ENCODE measurements at regions not wholly inside any gene's neighbourhood (a gene's known extent, or its start where the extent isn't known, plus 50 kb on each side); places are given as distances from the start of the nearest gene placed in this dataset.
"Not testable (repeated sequence)": the region's sequence is repeated elsewhere in the genome, so short reads cannot be mapped to it uniquely, and the experiment has no call there.

DNA sequence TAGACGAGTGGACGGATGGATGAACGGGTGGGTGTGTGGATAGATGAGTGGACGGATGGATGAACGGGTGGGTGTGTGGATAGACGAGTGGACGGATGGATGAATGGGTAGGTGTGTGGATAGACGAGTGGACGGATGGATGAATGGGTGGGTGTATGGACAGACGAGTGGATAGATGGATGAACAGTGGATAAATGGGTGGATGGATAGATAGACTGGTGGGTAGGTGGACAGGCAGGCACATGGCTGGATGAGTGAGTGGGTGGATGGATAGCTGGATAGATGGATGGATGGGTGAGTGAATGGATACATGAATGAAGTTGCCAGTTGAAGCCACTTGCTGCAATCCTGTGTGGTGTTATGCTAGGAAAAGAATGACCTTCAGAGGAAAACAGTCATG is 107.5 kb downstream of the NPIPB11 start:
- H3K9me3 Mint-ChIP-seq; H3K27ac ChIP-seq (ENCODE audit: low read length); H3K9me3 ChIP-seq (ENCODE audit: control insufficient read depth, insufficient read depth, low read length); intact Hi-C loops (cut with micrococcal nuclease); H3K27me3 Mint-ChIP-seq (ENCODE audit: low read depth in 2 of 2); H3K36me3 ChIP-seq (ENCODE audit: control insufficient read depth, insufficient read depth, low read length); ATAC-seq; DNase-seq; H3K4me3 ChIP-seq (ENCODE audit: low read length); H3K4me3 Mint-ChIP-seq; H3K27me3 ChIP-seq (ENCODE audit: control insufficient read depth, insufficient read depth, low read length); H3K36me3 Mint-ChIP-seq: not testable (repeated sequence)
- Mint-ChIP-seq H3K4me1 (peaks cover 12 to 23% of the 10 kb centered on the region in 2 donors), H3K27ac (peak overlapping the region in 1 of 2 donors; percentile 4)
- H3K4me1 ChIP-seq (ENCODE audit: control insufficient read depth, insufficient read depth, low read length) = peaks cover 18% of the 10 kb centered on the region
- WGBS (ENCODE audit: insufficient coverage) = 99% methylated on average over 7 of the region's 10 CpGs

DNA sequence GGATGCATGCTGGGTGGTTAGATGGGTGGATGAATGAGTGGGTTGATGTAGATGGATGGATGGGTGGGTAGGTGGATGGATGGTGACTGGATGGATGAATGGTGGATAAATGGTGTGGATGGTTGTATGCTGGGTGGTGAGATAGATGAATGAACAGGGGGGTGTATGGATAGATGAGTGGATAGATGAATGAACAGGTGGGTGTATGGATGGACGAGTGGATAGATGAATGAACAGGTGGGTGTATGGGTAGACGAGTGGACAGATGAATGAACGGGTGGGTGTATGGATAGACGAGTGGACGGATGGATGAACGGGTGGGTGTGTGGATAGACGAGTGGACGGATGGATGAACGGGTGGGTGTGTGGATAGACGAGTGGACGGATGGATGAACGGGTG is 108.2 kb downstream of the NPIPB11 start:
- H3K9me3 Mint-ChIP-seq; H3K27ac ChIP-seq (ENCODE audit: low read length); H3K9me3 ChIP-seq (ENCODE audit: control insufficient read depth, insufficient read depth, low read length); H3K27me3 Mint-ChIP-seq (ENCODE audit: low read depth in 2 of 2); H3K27me3 ChIP-seq (ENCODE audit: control insufficient read depth, insufficient read depth, low read length); H3K4me3 ChIP-seq (ENCODE audit: low read length); H3K36me3 Mint-ChIP-seq; H3K36me3 ChIP-seq (ENCODE audit: control insufficient read depth, insufficient read depth, low read length); ATAC-seq; H3K4me3 Mint-ChIP-seq; DNase-seq; intact Hi-C loops (cut with micrococcal nuclease): not testable (repeated sequence)
- peaks cover 12 to 23% of the 10 kb centered on the region in 2 donors for H3K4me1 Mint-ChIP-seq
- peaks cover 18% of the 10 kb centered on the region for H3K4me1 ChIP-seq (ENCODE audit: control insufficient read depth, insufficient read depth, low read length)
- peak overlapping the region in 1 of 2 donors; percentile 13 for H3K27ac Mint-ChIP-seq
- WGBS (ENCODE audit: insufficient coverage) = 94% methylated on average over 4 of the region's 12 CpGs

DNA sequence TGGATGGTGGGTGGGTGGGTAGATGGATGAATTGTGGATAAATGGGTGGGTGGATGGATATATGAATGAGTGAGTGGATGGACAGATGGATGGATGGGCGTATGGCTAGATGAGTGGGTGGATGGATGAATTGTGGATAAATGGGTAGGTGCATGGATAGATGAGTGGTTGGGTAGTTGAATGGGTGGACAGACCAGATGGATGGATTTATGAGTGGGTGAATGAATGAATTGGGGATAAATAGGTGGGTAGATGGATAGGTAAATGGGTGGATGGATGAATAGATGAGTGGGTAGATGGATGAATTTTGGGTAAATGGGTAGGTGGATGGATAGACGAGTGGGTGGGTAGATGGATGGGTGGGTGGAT is 108.7 kb downstream of the NPIPB11 start:
- intact Hi-C loops (cut with micrococcal nuclease); H3K27me3 ChIP-seq (ENCODE audit: control insufficient read depth, insufficient read depth, low read length); ATAC-seq; H3K4me3 ChIP-seq (ENCODE audit: low read length); H3K4me3 Mint-ChIP-seq; H3K36me3 Mint-ChIP-seq; H3K36me3 ChIP-seq (ENCODE audit: control insufficient read depth, insufficient read depth, low read length); H3K27ac ChIP-seq (ENCODE audit: low read length); H3K9me3 ChIP-seq (ENCODE audit: control insufficient read depth, insufficient read depth, low read length); H3K27me3 Mint-ChIP-seq (ENCODE audit: low read depth in 2 of 2); H3K9me3 Mint-ChIP-seq; DNase-seq: not testable (repeated sequence)
- Mint-ChIP-seq H3K4me1 (peaks cover 12 to 23% of the 10 kb centered on the region in 2 donors), H3K27ac (peak overlapping the region in 1 of 2 donors; percentile 13)
- peaks cover 18% of the 10 kb centered on the region for H3K4me1 ChIP-seq (ENCODE audit: control insufficient read depth, insufficient read depth, low read length)
- WGBS (ENCODE audit: insufficient coverage) = 98% methylated on average over 1 of the region's 2 CpGs

DNA sequence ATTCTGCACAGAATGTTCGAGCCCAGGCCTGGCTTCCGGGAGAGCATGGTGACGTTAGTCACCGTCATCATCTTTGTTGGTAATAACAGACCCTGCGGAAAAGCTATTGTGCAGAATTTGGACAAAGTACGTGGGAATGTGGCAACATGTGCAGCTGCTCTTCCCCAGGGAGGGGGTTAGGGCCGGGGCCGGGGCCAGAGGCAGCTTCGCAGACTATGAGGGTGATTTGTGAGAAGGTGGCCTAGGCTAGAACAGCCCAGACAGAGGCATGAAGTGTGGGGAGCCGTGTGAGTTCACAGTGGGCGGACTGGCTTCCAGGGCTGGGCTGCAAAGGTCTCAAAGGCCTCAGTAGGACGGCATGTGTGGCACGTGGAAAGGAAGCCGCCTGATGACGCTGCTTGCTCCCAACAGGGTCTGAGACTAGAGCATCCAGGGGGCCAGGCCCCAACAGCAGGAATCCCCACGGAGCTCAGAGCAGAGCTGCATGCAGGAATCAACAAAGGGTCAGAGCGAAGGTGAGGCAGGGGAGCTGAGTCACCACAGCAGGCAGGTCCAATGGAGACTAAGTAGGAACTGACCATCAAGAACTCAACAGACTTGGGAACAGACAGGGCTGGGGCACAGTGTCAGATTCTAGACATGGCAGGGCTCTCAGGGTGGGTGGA is 109.2 kb downstream of the NPIPB11 start:
- H3K27ac Mint-ChIP-seq = peak overlapping the region in 1 of 2 donors; percentile 13
- H3K36me3 Mint-ChIP-seq; DNase-seq; H3K9me3 ChIP-seq (ENCODE audit: control insufficient read depth, insufficient read depth, low read length); H3K27me3 Mint-ChIP-seq (ENCODE audit: low read depth in 2 of 2); ATAC-seq; H3K27ac ChIP-seq (ENCODE audit: low read length); H3K9me3 Mint-ChIP-seq; H3K36me3 ChIP-seq (ENCODE audit: control insufficient read depth, insufficient read depth, low read length); H3K27me3 ChIP-seq (ENCODE audit: control insufficient read depth, insufficient read depth, low read length); intact Hi-C loops (cut with micrococcal nuclease); H3K4me3 Mint-ChIP-seq; H3K4me3 ChIP-seq (ENCODE audit: low read length): not testable (repeated sequence)
- peaks cover 12 to 23% of the 10 kb centered on the region in 2 donors for H3K4me1 Mint-ChIP-seq
- peaks cover 18% of the 10 kb centered on the region for H3K4me1 ChIP-seq (ENCODE audit: control insufficient read depth, insufficient read depth, low read length)
- 90% methylated on average over 17 of the region's 17 CpGs for WGBS (ENCODE audit: insufficient coverage)

DNA sequence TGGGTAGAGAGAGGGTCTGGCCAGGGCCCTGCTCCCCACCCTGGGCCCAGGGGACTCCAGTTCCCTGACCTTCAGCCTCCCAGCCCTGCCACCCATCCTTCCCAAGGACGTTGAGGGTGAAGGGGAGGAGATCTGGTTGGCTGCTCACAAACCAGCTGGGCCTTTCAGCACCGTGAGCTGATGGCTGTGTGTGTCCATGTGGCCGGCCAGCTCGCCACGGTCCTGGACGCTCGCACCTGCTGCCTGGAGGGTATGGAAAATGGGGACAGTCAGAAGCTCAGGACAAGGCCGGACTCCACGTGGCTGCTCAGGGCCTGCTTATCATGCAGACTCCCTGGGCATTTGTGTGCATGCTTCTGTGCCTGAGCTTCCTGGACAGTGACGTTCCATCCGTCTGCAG is 110.3 kb downstream of the NPIPB11 start:
- H3K4me1 ChIP-seq (ENCODE audit: control insufficient read depth, insufficient read depth, low read length) = peaks cover 21% of the 10 kb centered on the region
- H3K36me3 Mint-ChIP-seq; H3K27ac ChIP-seq (ENCODE audit: low read length); H3K9me3 Mint-ChIP-seq; H3K4me3 Mint-ChIP-seq; H3K27me3 Mint-ChIP-seq (ENCODE audit: low read depth in 2 of 2); ATAC-seq; H3K4me3 ChIP-seq (ENCODE audit: low read length); H3K9me3 ChIP-seq (ENCODE audit: control insufficient read depth, insufficient read depth, low read length); H3K36me3 ChIP-seq (ENCODE audit: control insufficient read depth, insufficient read depth, low read length); intact Hi-C loops (cut with micrococcal nuclease); DNase-seq; H3K27me3 ChIP-seq (ENCODE audit: control insufficient read depth, insufficient read depth, low read length): not testable (repeated sequence)
- Mint-ChIP-seq H3K27ac (peak overlapping the region in 1 of 2 donors; percentile 20), H3K4me1 (peaks cover 12 to 28% of the 10 kb centered on the region in 2 donors)
- 85% methylated on average over 11 of the region's 11 CpGs for WGBS (ENCODE audit: insufficient coverage)

DNA sequence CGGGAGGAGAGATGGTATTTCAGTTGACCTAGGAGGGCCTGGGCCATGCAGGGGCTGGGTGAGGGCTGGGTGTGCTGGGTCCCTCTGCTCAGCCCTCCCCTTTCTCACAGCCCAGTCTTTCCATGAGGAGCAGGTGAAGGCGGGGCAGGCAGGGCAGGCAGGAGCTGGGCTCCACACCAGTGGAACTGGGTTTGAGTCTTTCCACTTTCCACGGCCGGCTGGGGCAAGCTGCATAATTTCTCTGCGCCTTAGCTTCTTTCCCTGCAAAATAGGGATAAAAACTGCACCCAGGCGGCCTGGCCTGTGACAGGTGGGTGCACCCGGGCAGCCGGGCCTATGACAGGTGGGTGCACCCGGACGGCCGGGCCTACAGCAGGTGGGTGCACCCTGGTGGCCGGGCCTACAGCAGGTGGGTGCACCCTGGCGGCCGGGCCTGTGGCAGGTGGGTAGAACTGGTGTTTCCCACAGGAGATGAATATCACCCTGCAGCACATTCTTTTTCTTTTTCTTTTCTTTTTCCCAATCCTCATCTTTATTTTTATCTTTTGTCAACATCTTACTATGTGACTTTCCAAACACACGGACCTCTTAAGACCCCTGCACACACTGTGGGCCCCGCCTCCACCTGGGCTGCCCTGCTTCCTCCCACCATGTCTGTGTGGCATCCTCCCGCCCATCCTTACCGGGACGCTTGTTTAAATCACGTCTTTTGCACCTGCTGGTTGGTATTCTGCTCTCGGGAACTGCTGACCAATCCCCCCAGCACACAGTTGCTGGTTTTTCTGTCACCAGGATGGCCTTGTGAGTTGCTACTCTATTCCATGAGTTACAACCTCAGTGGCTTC is 111.3 kb downstream of the NPIPB11 start:
- WGBS (ENCODE audit: insufficient coverage) = 90% methylated on average over 18 of the region's 21 CpGs
- DNase-seq; H3K9me3 Mint-ChIP-seq; H3K4me3 ChIP-seq (ENCODE audit: low read length); H3K27me3 ChIP-seq (ENCODE audit: control insufficient read depth, insufficient read depth, low read length); H3K36me3 Mint-ChIP-seq; ATAC-seq; H3K27ac ChIP-seq (ENCODE audit: low read length); intact Hi-C loops (cut with micrococcal nuclease); H3K27me3 Mint-ChIP-seq (ENCODE audit: low read depth in 2 of 2); H3K4me3 Mint-ChIP-seq; H3K36me3 ChIP-seq (ENCODE audit: control insufficient read depth, insufficient read depth, low read length); H3K9me3 ChIP-seq (ENCODE audit: control insufficient read depth, insufficient read depth, low read length): not testable (repeated sequence)
- Mint-ChIP-seq H3K27ac (peak overlapping the region; percentile 43 to 54), H3K4me1 (peaks cover 6 to 36% of the 10 kb centered on the region in 2 donors)
- peaks cover 19% of the 10 kb centered on the region for H3K4me1 ChIP-seq (ENCODE audit: control insufficient read depth, insufficient read depth, low read length)

DNA sequence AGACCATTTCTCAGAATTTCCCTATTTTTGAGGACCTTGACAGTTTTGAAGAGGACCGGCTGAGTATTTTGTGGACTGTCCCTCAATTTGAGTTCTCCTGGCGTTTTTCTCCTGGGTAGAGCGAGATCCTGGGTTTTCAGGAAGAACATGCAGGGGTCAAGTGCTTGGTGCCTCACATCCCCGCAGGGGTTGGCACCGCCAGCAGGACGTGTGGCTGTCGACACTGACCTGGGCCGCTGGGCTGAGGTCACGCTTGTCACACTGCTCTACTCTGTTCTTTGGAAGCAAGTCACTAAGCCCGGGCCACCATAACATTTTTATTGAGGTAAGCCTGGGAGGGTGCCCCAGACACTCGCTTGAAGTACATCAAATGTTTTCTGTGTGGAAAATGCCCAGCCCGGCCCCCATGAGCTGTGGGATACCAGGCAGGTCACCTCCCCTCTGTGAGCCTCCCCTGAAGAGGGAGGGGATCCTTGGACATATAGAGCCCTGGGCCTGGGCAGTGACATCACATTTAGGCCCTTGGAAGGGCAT is 112.0 kb downstream of the NPIPB11 start:
- Mint-ChIP-seq H3K4me1 (peaks cover 0 to 36% of the 10 kb centered on the region in 2 donors), H3K27ac (peak overlapping the region in 1 of 2 donors; percentile 54)
- ATAC-seq; intact Hi-C loops (cut with micrococcal nuclease); H3K9me3 ChIP-seq (ENCODE audit: control insufficient read depth, insufficient read depth, low read length); H3K27me3 ChIP-seq (ENCODE audit: control insufficient read depth, insufficient read depth, low read length); H3K36me3 ChIP-seq (ENCODE audit: control insufficient read depth, insufficient read depth, low read length); H3K4me3 Mint-ChIP-seq; H3K27me3 Mint-ChIP-seq (ENCODE audit: low read depth in 2 of 2); H3K27ac ChIP-seq (ENCODE audit: low read length); H3K4me3 ChIP-seq (ENCODE audit: low read length); H3K9me3 Mint-ChIP-seq; H3K36me3 Mint-ChIP-seq; DNase-seq: not testable (repeated sequence)
- WGBS (ENCODE audit: insufficient coverage) = 96% methylated on average over 10 of the region's 12 CpGs
- peaks cover 18% of the 10 kb centered on the region for H3K4me1 ChIP-seq (ENCODE audit: control insufficient read depth, insufficient read depth, low read length)
